H1 (cell line): ENCODE measurements at regions not wholly inside any gene's neighbourhood (a gene's known extent, or its start where the extent isn't known, plus 50 kb on each side); places are given as distances from the start of the nearest gene placed in this dataset.

ENCODE experiments used
- TF ChIP-seq, protein P1 (sequence below): fragments of 300-600 bp; sonication (generic); IDR thresholded peaks from 2 replicates; pipeline ENCODE4 v1.7.1; 2012; ENCODE audit warnings: low read length, moderate library complexity, mild to moderate bottlenecking, inconsistent platforms; ENCODE audit not compliant: insufficient replicate concordance

DNA sequence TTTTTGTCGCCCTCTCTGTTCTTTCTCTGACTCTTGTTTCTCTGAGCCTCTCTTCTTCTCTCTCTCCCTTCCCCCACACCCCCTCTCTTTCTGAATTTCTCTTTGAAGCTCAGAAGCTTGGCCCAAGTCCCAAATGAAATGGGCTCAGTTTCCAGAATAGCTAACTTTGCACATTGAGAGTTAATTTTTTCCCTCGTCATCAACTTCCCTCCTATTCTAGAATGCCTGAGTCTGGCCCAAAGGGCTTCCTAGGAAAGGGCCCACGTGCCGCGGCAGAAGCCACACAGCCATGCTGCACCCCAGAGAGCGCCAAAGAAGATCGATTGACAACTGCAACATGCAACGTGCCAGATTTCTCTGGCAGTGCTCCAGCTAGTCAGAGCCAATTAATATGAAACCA, 588.8 kb upstream of the KLF4 start (continued):
- TF ChIP-seq, protein P1, sequence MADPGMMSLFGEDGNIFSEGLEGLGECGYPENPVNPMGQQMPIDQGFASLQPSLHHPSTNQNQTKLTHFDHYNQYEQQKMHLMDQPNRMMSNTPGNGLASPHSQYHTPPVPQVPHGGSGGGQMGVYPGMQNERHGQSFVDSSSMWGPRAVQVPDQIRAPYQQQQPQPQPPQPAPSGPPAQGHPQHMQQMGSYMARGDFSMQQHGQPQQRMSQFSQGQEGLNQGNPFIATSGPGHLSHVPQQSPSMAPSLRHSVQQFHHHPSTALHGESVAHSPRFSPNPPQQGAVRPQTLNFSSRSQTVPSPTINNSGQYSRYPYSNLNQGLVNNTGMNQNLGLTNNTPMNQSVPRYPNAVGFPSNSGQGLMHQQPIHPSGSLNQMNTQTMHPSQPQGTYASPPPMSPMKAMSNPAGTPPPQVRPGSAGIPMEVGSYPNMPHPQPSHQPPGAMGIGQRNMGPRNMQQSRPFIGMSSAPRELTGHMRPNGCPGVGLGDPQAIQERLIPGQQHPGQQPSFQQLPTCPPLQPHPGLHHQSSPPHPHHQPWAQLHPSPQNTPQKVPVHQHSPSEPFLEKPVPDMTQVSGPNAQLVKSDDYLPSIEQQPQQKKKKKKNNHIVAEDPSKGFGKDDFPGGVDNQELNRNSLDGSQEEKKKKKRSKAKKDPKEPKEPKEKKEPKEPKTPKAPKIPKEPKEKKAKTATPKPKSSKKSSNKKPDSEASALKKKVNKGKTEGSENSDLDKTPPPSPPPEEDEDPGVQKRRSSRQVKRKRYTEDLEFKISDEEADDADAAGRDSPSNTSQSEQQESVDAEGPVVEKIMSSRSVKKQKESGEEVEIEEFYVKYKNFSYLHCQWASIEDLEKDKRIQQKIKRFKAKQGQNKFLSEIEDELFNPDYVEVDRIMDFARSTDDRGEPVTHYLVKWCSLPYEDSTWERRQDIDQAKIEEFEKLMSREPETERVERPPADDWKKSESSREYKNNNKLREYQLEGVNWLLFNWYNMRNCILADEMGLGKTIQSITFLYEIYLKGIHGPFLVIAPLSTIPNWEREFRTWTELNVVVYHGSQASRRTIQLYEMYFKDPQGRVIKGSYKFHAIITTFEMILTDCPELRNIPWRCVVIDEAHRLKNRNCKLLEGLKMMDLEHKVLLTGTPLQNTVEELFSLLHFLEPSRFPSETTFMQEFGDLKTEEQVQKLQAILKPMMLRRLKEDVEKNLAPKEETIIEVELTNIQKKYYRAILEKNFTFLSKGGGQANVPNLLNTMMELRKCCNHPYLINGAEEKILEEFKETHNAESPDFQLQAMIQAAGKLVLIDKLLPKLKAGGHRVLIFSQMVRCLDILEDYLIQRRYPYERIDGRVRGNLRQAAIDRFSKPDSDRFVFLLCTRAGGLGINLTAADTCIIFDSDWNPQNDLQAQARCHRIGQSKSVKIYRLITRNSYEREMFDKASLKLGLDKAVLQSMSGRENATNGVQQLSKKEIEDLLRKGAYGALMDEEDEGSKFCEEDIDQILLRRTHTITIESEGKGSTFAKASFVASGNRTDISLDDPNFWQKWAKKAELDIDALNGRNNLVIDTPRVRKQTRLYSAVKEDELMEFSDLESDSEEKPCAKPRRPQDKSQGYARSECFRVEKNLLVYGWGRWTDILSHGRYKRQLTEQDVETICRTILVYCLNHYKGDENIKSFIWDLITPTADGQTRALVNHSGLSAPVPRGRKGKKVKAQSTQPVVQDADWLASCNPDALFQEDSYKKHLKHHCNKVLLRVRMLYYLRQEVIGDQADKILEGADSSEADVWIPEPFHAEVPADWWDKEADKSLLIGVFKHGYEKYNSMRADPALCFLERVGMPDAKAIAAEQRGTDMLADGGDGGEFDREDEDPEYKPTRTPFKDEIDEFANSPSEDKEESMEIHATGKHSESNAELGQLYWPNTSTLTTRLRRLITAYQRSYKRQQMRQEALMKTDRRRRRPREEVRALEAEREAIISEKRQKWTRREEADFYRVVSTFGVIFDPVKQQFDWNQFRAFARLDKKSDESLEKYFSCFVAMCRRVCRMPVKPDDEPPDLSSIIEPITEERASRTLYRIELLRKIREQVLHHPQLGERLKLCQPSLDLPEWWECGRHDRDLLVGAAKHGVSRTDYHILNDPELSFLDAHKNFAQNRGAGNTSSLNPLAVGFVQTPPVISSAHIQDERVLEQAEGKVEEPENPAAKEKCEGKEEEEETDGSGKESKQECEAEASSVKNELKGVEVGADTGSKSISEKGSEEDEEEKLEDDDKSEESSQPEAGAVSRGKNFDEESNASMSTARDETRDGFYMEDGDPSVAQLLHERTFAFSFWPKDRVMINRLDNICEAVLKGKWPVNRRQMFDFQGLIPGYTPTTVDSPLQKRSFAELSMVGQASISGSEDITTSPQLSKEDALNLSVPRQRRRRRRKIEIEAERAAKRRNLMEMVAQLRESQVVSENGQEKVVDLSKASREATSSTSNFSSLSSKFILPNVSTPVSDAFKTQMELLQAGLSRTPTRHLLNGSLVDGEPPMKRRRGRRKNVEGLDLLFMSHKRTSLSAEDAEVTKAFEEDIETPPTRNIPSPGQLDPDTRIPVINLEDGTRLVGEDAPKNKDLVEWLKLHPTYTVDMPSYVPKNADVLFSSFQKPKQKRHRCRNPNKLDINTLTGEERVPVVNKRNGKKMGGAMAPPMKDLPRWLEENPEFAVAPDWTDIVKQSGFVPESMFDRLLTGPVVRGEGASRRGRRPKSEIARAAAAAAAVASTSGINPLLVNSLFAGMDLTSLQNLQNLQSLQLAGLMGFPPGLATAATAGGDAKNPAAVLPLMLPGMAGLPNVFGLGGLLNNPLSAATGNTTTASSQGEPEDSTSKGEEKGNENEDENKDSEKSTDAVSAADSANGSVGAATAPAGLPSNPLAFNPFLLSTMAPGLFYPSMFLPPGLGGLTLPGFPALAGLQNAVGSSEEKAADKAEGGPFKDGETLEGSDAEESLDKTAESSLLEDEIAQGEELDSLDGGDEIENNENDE: no peak
